D721Med (cell line): ENCODE measurements at regions not wholly inside any gene's neighbourhood (a gene's known extent, or its start where the extent isn't known, plus 50 kb on each side); places are given as distances from the start of the nearest gene placed in this dataset.
"Not testable (repeated sequence)": the region's sequence is repeated elsewhere in the genome, so short reads cannot be mapped to it uniquely, and the experiment has no call there.

ENCODE experiments used
- DNase-seq: peaks from one replicate; pipeline ENCODE4 v3.0.0; 2011; ENCODE audit warnings: low spot score; ENCODE audit not compliant: insufficient read length
- FAIRE-seq: peaks from 2 replicates; lab custom pipeline; 2011; peaks lifted over from hg19 to GRCh38; lab: Jason Lieb, UNC
- CTCF ChIP-seq: IDR thresholded peaks from 2 replicates; pipeline ENCODE4 v1.5.1; 2012; ENCODE audit warnings: mild to moderate bottlenecking, control low read depth; ENCODE audit not compliant: insufficient read depth; ENCODE audit errors: missing control alignments

- no peak for TF ChIP-seq CTCF
- DNase-seq (no peak), FAIRE-seq (no peak)
These were observed 134.2 kb upstream of the FRG1 start for GRCh38 chr4:189806506-189806905.

GRCh38 chr4:189807031-189807430 lies 133.6 kb upstream of the FRG1 start:
- TF ChIP-seq CTCF, result no peak
- FAIRE-seq (no peak), DNase-seq (no peak)

- DNase-seq, result no peak
- no peak for FAIRE-seq
- no peak for TF ChIP-seq CTCF
These were observed 131.4 kb upstream of the FRG1 start for GRCh38 chr4:189809241-189809735.

GRCh38 chr4:189809839-189810238 lies 130.8 kb upstream of the FRG1 start:
- DNase-seq (no peak), FAIRE-seq (no peak)
- no peak for TF ChIP-seq CTCF

- not testable (repeated sequence) for DNase-seq, FAIRE-seq
These were observed 130.1 kb upstream of the FRG1 start for GRCh38 chr4:189810318-189811181.

- FAIRE-seq (no peak), DNase-seq (no peak)
- TF ChIP-seq CTCF, result no peak
These were observed 125.1 kb upstream of the FRG1 start for GRCh38 chr4:189815404-189816192.

GRCh38 chr4:189822326-189822725 lies 118.3 kb upstream of the FRG1 start:
- no peak for TF ChIP-seq CTCF
- DNase-seq (no peak), FAIRE-seq (no peak)
